Mesendoderm (in vitro differentiated cells): ENCODE measurements at regions not wholly inside any gene's neighbourhood (a gene's known extent, or its start where the extent isn't known, plus 50 kb on each side); places are given as distances from the start of the nearest gene placed in this dataset.

Experiments used
- DNase-seq: peaks from one replicate; pipeline ENCODE4 v3.0.0; 2013
- H2AK5ac ChIP-seq: 2 replicates; pipeline ENCODE4 v1.6.1; 2013; ENCODE audit warnings: low read length, inconsistent platforms
- H2BK120ac ChIP-seq: 2 replicates; pipeline ENCODE4 v1.6.1; 2013; ENCODE audit warnings: low read depth, mild to moderate bottlenecking, low read length, moderate library complexity, mixed read lengths
- H2BK15ac ChIP-seq: replicated peaks from 2 replicates; pipeline ENCODE4 v1.6.1; 2013; ENCODE audit warnings: low read depth, mild to moderate bottlenecking, moderate library complexity
- H2BK5ac ChIP-seq: 2 replicates; pipeline ENCODE4 v1.6.1; 2013; ENCODE audit warnings: low read length, inconsistent platforms
- H3K18ac ChIP-seq: 2 replicates; pipeline ENCODE4 v1.6.1; 2013; ENCODE audit warnings: mild to moderate bottlenecking, low read length, mixed read lengths
- H3K23ac ChIP-seq: one replicate; pipeline ENCODE4 v1.6.1; 2013; ENCODE audit warnings: low read length
- H3K27ac ChIP-seq: 2 replicates; pipeline ENCODE4 v1.5.1; 2013; ENCODE audit warnings: low read depth, mild to moderate bottlenecking, inconsistent platforms, low read length, moderate library complexity
- H3K27me3 ChIP-seq: 2 replicates; pipeline ENCODE4 v1.6.1; 2013; ENCODE audit warnings: low read length, control low read depth, mild to moderate bottlenecking, inconsistent platforms; ENCODE audit not compliant: insufficient read depth, poor library complexity
- H3K36me3 ChIP-seq: 2 replicates; pipeline ENCODE4 v1.6.1; 2013; ENCODE audit warnings: low read length, inconsistent platforms; ENCODE audit not compliant: control insufficient read depth, insufficient read depth
- H3K4ac ChIP-seq: one replicate; pipeline ENCODE4 v1.6.1; 2013; ENCODE audit warnings: low read depth, mild to moderate bottlenecking, low read length, moderate library complexity
- H3K4me1 ChIP-seq: 2 replicates; pipeline ENCODE4 v1.6.1; 2013; ENCODE audit warnings: low read depth, low read length, inconsistent platforms; ENCODE audit not compliant: control insufficient read depth
- H3K4me2 ChIP-seq: 2 replicates; pipeline ENCODE4 v1.6.1; 2013; ENCODE audit warnings: low read length
- H3K4me3 ChIP-seq: 2 replicates; pipeline ENCODE4 v1.5.1; 2013; ENCODE audit warnings: mild to moderate bottlenecking, low read length
- H3K56ac ChIP-seq: one replicate; pipeline ENCODE4 v1.6.1; 2013; ENCODE audit warnings: low read length
- H3K79me1 ChIP-seq: 2 replicates; pipeline ENCODE4 v1.6.1; 2013; ENCODE audit warnings: low read length, inconsistent platforms
- H3K79me2 ChIP-seq: 2 replicates; pipeline ENCODE4 v1.6.1; 2013; ENCODE audit warnings: mild to moderate bottlenecking, low read length; ENCODE audit not compliant: control insufficient read depth, insufficient read depth
- H3K9ac ChIP-seq: 2 replicates; pipeline ENCODE4 v1.6.1; 2013; ENCODE audit warnings: low read length, inconsistent platforms
- H4K5ac ChIP-seq: one replicate; pipeline ENCODE4 v1.6.1; 2013; ENCODE audit warnings: low read length
- H4K8ac ChIP-seq: one replicate; pipeline ENCODE4 v1.6.1; 2013; ENCODE audit warnings: low read depth, mild to moderate bottlenecking, control low read depth, low read length, moderate library complexity
- WGBS: extraction: QIAGEN DNeasy Blood & Tissue Kit; methylation state at CpG from one replicate; pipeline ENCODE4 v1.1.7; 2013; ENCODE audit warnings: low lambda C conversion rate, missing lambda C conversion rate; ENCODE audit not compliant: insufficient coverage; ENCODE audit errors: extremely low coverage; 5-methylcytosine and 5-hydroxymethylcytosine counted together

DNA sequence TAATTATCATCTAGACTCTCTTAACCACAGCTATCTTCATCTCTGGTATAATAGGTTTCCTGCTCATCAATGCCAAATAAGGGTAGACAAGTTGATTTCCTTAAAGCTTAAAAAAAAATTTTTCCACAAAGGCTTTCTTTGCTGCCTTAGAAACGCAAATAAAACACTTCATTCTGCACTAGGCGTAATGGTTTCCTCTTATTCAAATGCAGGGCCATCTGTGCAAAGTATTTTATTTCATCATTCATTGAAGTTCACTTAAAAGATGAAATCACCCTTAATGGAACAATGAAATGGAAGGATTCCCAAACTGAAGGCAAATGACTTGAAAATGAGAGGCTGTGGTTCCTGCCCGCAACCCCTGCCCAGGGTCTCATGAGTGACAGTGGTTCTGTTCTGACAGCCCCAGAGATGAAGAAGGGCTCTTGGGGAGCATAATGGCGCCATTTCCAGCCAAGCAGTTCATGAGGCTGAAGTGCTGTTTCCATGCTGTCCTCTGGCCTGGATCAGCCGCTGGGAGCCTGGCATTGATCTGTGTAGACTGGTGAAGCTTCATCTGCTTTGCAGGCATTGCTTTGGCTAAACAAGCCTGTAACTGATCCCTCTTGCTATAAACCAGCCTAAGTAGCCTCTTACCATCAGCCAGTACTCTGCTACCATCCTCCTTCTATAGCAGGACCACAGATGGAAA, 276.9 kb upstream of the WWC1 start:
- H2BK5ac ChIP-seq, result no peak overlapping the region
- H3K27me3 ChIP-seq, result no peaks in the 10 kb centered on the region
- no peak overlapping the region for H3K56ac ChIP-seq
- no peak overlapping the region for H4K8ac ChIP-seq
- H4K5ac ChIP-seq, result no peak overlapping the region
- no peak overlapping the region for H3K4me2 ChIP-seq
- H2BK15ac ChIP-seq, result no peak overlapping the region
- no peak overlapping the region for H3K4ac ChIP-seq
- no peaks in the 10 kb centered on the region for H3K79me2 ChIP-seq
- H2AK5ac ChIP-seq, result no peak overlapping the region
- no peaks in the 10 kb centered on the region for H3K4me1 ChIP-seq
- no peak overlapping the region for H3K18ac ChIP-seq
- no peaks in the 10 kb centered on the region for H3K79me1 ChIP-seq
- no peak for DNase-seq
- H3K27ac ChIP-seq, result no peak overlapping the region
- no peak overlapping the region for H2BK120ac ChIP-seq
- no CpG with 5 or more reads among the region's 5 CpGs for WGBS
- no peaks in the 10 kb centered on the region for H3K36me3 ChIP-seq
- no peak overlapping the region for H3K23ac ChIP-seq
- H3K4me3 ChIP-seq, result no peak overlapping the region
- H3K9ac ChIP-seq, result no peak overlapping the region

DNA sequence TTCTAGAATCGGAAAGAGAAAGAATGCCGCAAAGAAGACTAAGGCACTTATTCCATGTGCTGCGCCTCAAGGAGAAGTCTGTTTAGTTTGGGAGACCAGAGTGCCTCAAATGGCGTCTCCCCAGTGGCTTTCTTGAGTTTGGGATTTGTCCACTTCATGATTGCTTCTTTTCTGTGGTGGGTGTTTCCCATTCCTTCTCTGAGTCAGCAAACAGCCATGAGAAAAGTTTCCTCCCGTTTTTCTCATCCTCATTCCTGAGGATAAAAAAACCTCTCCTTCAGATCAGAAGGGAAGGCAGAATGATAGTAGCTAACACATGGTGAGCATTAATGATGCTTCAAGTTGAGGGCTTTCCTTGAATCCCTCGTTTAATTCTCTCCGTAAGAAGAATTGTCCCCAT, 275.9 kb upstream of the WWC1 start:
- H3K27ac ChIP-seq, result no peak overlapping the region
- H3K4ac ChIP-seq, result no peak overlapping the region

DNA sequence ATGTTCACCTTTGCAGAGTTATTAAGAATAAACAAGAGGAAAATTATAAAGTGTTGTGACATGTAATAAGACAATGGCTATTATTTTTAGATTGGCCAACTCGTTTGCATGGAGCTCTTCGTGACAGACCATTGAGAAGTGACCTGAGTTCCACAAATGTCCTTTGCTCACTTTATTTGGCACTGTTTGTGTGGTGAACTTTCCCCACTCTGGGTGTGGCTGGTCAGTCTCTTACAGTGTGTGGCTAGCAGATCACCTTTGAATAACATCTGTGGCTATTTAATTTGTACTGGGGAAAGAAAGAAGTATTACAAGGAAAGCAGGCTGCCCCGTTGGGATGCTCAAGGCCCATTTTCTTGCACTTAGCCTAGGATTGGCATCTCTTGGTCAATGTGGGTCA, 274.1 kb upstream of the WWC1 start:
- Histone ChIP-seq H3K79me1 (no peaks in the 10 kb centered on the region), H3K4me2 (no peak overlapping the region), H3K27ac (no peak overlapping the region), H3K79me2 (no peaks in the 10 kb centered on the region), H4K5ac (no peak overlapping the region), H3K4me1 (no peaks in the 10 kb centered on the region), H2BK15ac (no peak overlapping the region), H3K18ac (no peak overlapping the region), H3K9ac (no peak overlapping the region), H3K27me3 (no peaks in the 10 kb centered on the region), H3K4ac (no peak overlapping the region), H3K23ac (no peak overlapping the region), H3K4me3 (no peak overlapping the region), H3K56ac (no peak overlapping the region), H4K8ac (no peak overlapping the region), H3K36me3 (no peaks in the 10 kb centered on the region), H2AK5ac (no peak overlapping the region), H2BK5ac (no peak overlapping the region), H2BK120ac (no peak overlapping the region)
- no CpG with 5 or more reads among the region's 3 CpGs for WGBS
- DNase-seq, result no peak

More for the DNA sequence above, 275.9 kb upstream of the WWC1 start:
- no peaks in the 10 kb centered on the region for H3K4me1 ChIP-seq
- no peaks in the 10 kb centered on the region for H3K36me3 ChIP-seq
- H3K79me1 ChIP-seq, result no peaks in the 10 kb centered on the region
- no peak overlapping the region for H2BK5ac ChIP-seq
- no CpG with 5 or more reads among the region's 7 CpGs for WGBS
- H3K79me2 ChIP-seq, result no peaks in the 10 kb centered on the region
- H3K4me2 ChIP-seq, result no peak overlapping the region
- no peak overlapping the region for H3K56ac ChIP-seq
- H3K9ac ChIP-seq, result no peak overlapping the region
- no peak overlapping the region for H3K23ac ChIP-seq
- no peak overlapping the region for H4K8ac ChIP-seq
- H3K4me3 ChIP-seq, result no peak overlapping the region
- H3K27me3 ChIP-seq, result no peaks in the 10 kb centered on the region
- H2BK15ac ChIP-seq, result no peak overlapping the region
- H2BK120ac ChIP-seq, result no peak overlapping the region
- no peak overlapping the region for H3K18ac ChIP-seq
- H2AK5ac ChIP-seq, result no peak overlapping the region
- DNase-seq, result no peak
- no peak overlapping the region for H4K5ac ChIP-seq

DNA sequence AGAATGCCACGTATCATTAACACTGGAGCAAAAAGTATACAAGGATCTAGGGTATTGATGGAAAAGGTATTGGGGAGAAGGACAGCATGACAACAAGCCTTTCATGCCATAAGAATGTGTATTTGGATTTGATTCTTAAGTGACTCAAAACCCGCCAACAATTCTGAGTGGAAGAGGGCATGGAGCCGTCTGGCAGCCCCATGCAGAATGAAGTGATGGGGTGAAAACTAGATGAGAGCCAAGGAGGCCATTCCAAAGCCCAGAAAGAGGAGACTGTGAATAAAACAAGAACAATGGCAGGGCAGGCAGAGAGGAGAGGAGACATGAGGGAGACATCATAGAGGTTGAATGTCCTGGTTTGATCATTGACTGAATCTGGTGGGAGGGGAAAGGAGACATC, 272.3 kb upstream of the WWC1 start:
- no peak for DNase-seq
- H3K4me1 ChIP-seq, result no peaks in the 10 kb centered on the region
- H2BK15ac ChIP-seq, result no peak overlapping the region
- H3K23ac ChIP-seq, result no peak overlapping the region
- no peak overlapping the region for H4K8ac ChIP-seq
- no peak overlapping the region for H3K4me3 ChIP-seq
- H3K79me2 ChIP-seq, result no peaks in the 10 kb centered on the region
- no peak overlapping the region for H3K4ac ChIP-seq
- no peak overlapping the region for H3K9ac ChIP-seq
- H3K27ac ChIP-seq, result no peak overlapping the region
- H3K36me3 ChIP-seq, result no peaks in the 10 kb centered on the region
- no peak overlapping the region for H2BK120ac ChIP-seq
- no peak overlapping the region for H2AK5ac ChIP-seq
- H3K27me3 ChIP-seq, result no peaks in the 10 kb centered on the region
- no peak overlapping the region for H3K56ac ChIP-seq
- no peak overlapping the region for H3K18ac ChIP-seq
- H4K5ac ChIP-seq, result no peak overlapping the region
- WGBS, result no CpG with 5 or more reads among the region's 3 CpGs
- no peaks in the 10 kb centered on the region for H3K79me1 ChIP-seq
- H2BK5ac ChIP-seq, result no peak overlapping the region
- no peak overlapping the region for H3K4me2 ChIP-seq

DNA sequence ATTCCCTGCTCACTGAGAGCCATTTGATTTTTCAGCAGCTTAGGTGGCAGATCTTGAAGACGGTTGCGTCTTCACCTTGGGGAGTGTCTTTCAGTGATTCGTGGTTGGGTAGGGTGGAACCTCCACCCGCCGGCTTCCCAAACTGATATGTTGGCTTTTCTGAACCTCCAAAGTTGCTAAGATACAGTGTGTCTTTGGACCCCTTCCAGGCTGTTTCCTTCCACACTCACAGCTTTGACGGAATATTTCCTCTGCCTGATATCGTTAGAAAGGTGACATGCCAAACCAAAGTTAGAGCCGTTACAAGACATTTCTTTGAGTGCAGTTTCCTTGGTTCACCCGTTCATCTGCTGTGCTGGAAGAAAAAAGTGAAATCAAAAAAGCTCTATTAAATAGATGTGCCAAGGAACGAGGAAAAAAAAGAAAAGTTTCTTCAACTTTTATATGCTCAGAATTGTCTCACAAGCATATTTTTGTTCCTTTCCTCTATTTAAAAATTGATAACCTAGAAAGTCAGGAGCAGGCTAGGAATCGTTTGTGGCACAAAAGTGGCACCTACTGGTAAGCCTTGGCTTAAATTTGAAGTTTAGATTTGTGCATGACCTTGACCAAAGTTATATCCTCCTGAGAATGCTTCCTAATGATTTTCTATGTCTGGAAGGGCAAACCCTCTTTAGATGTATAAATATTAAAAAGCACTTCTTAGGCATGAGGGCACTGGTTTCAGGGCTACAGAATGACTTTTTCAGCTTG, 270.7 kb upstream of the WWC1 start:
- Histone ChIP-seq H3K4ac (no peak overlapping the region), H4K8ac (no peak overlapping the region), H3K27me3 (no peaks in the 10 kb centered on the region), H2AK5ac (no peak overlapping the region), H3K56ac (no peak overlapping the region), H3K18ac (peak overlapping the region; percentile 64), H3K9ac (no peak overlapping the region), H3K27ac (no peak overlapping the region), H2BK15ac (no peak overlapping the region), H3K4me3 (no peak overlapping the region), H3K79me1 (no peaks in the 10 kb centered on the region), H3K4me2 (no peak overlapping the region), H3K79me2 (no peaks in the 10 kb centered on the region), H3K36me3 (no peaks in the 10 kb centered on the region), H3K4me1 (no peaks in the 10 kb centered on the region), H3K23ac (no peak overlapping the region), H4K5ac (no peak overlapping the region), H2BK5ac (no peak overlapping the region), H2BK120ac (no peak overlapping the region)
- no CpG with 5 or more reads among the region's 11 CpGs for WGBS
- no peak for DNase-seq
